ENCODE measurements at regions not wholly inside any gene's neighbourhood (a gene's known extent, or its start where the extent isn't known, plus 50 kb on each side); places are given as distances from the start of the nearest gene placed in this dataset.

DNA sequence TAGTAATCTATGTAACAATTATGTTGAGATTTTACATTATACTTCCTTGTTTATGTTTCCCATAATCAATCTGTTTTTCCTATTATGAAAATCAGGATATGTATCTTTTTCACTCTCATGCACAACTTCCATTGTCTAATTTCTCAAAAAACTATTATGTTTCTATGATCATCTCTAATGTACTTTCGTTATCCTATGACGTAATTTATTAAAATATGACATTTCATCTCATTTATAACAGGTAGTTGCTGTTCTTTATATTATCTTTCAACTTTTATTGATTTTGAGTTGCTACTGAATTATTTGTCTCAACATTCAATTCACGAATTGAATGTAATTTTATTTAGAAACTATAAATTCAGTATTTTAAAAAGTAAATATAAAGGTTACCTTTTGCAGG, 100.8 kb upstream of the MAGEB18 start:
- no peak overlapping the region for H3K4me3 ChIP-seq (ENCODE audit: low read depth, low read length)
- no peak for DNase-seq (ENCODE audit: low read depth)
- no peak for TF ChIP-seq CTCF (IDR thresholded peaks at IDR 0.05; ENCODE audit: insufficient read depth, low read depth, low read length)

- H3K4me3 ChIP-seq (ENCODE audit: low read depth, low read length), result no peak overlapping the region
- no peak for TF ChIP-seq CTCF (IDR thresholded peaks at IDR 0.05; ENCODE audit: insufficient read depth, low read depth, low read length)
- DNase-seq (ENCODE audit: low read depth), result no peak
Measured at GRCh38 chrX:26050099-26050498, 88.0 kb upstream of the MAGEB18 start.

GRCh38 chrX:26070882-26071281, 67.3 kb upstream of the MAGEB18 start:
- DNase-seq (ENCODE audit: low read depth), result no peak
- H3K4me3 ChIP-seq (ENCODE audit: low read depth, low read length), result no peak overlapping the region
- TF ChIP-seq CTCF (IDR thresholded peaks at IDR 0.05; ENCODE audit: insufficient read depth, low read depth, low read length), result no peak

DNA sequence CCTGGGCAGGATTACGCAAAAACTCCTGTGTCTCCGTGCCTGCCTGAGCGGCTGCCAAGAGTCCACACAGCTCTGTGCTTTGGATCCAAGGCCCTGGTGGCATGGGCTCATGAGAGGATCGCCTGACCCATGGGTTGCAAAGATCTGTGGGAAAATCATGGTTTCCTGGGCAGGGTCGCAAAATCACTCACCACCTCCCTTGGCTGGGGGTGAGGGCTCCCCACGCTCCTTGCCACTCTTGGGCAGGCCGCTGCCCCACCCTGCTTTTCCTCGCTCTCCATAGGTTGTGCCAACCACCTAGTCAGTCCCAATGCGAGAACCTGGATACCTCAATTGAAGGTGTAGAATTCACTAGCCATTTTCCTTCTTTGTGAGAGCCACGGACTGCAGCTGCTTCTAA, 66.5 kb upstream of the MAGEB18 start:
- TF ChIP-seq CTCF (IDR thresholded peaks at IDR 0.05; ENCODE audit: insufficient read depth, low read depth, low read length), result no peak
- no peak for DNase-seq (ENCODE audit: low read depth)

GRCh38 chrX:26083093-26083492, 55.0 kb upstream of the MAGEB18 start:
- H3K4me3 ChIP-seq (ENCODE audit: low read depth, low read length), result no peak overlapping the region
- DNase-seq (ENCODE audit: low read depth), result no peak
- no peak for TF ChIP-seq CTCF (IDR thresholded peaks at IDR 0.05; ENCODE audit: insufficient read depth, low read depth, low read length)

More for the DNA sequence above, 66.5 kb upstream of the MAGEB18 start:
- no peak overlapping the region for H3K4me3 ChIP-seq (ENCODE audit: low read depth, low read length)

All from fibroblast of villous mesenchyme (primary cell).